Thoracic aorta (tissue), 2 donors: ENCODE measurements at regions not wholly inside any gene's neighbourhood (a gene's known extent, or its start where the extent isn't known, plus 50 kb on each side); places are given as distances from the start of the nearest gene placed in this dataset.

ENCODE experiments used
- ATAC-seq: fragments of 150-250 bp; one replicate; pipeline ENCODE4 v1.8.0; 2017; ENCODE audit warnings: low read depth; ENCODE audit not compliant: insufficient number of reproducible peaks, low FRiP score
- DNase-seq: peaks from one replicate; pipeline ENCODE4 v3.0.0-alpha.2; 2020; ENCODE audit warnings: low spot score
- H3K27ac ChIP-seq, 2 donors: fragments of 200-600 bp; sonication (generic); 1 replicate in 1 of 2; 2 replicates in 1 of 2; pipeline ENCODE4 v1.5.1; 2016; ENCODE audit warnings: mild to moderate bottlenecking in 2 of 2, moderate library complexity in 2 of 2
- H3K27me3 ChIP-seq: fragments of 200-600 bp; sonication (generic); replicated peaks from 2 replicates; pipeline ENCODE4 v1.6.0; 2016; ENCODE audit warnings: mild to moderate bottlenecking; ENCODE audit not compliant: insufficient read depth
- H3K36me3 ChIP-seq: fragments of 200-600 bp; sonication (generic); one replicate; pipeline ENCODE4 v1.5.1; 2016
- H3K4me1 ChIP-seq, 2 donors: fragments of 200-600 bp; sonication (generic); 1 replicate in 1 of 2; 2 replicates in 1 of 2; pipeline versions ENCODE4 v1.5.1 to v1.6.0; 2016; ENCODE audit warnings: low read depth in 2 of 2, mild to moderate bottlenecking in 1 of 2; ENCODE audit not compliant: control insufficient read depth in 1 of 2
- H3K4me3 ChIP-seq: fragments of 200-600 bp; sonication (generic); 2 replicates; pipeline ENCODE4 v1.5.1; 2016; ENCODE audit warnings: mild to moderate bottlenecking
- H3K9me3 ChIP-seq: fragments of 200-600 bp; sonication (generic); 2 replicates; pipeline ENCODE4 v1.5.1; 2016
- TF ChIP-seq, protein P1 (sequence below): fragments of 200-600 bp; sonication (generic); IDR thresholded peaks from one replicate; pipeline ENCODE4 v1.5.1; 2019; ENCODE audit warnings: antibody characterized with exemption

DNA sequence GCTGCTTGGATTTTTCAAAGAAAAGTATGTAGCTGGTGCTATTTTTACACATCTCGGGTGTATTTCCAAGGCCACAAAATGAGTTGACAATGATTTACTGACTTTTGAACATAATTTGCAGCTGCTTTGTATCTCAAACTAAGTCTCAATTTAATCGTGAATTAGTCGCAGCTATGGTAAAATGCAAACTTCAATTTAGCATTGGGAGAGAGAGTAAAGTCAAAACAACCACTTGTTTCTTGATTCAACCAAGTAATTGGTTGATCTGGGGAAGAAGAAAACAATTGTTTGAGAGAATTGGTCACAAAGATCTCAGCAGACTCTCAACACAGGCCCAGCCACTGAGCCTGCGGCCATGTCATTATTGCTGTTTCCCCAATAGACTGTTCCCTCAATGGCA lies 75.0 kb upstream of the DYRK2 start:
- H3K4me3 ChIP-seq, result no peak overlapping the region
- H3K27me3 ChIP-seq, result no peaks in the 10 kb centered on the region
- TF ChIP-seq, protein P1, sequence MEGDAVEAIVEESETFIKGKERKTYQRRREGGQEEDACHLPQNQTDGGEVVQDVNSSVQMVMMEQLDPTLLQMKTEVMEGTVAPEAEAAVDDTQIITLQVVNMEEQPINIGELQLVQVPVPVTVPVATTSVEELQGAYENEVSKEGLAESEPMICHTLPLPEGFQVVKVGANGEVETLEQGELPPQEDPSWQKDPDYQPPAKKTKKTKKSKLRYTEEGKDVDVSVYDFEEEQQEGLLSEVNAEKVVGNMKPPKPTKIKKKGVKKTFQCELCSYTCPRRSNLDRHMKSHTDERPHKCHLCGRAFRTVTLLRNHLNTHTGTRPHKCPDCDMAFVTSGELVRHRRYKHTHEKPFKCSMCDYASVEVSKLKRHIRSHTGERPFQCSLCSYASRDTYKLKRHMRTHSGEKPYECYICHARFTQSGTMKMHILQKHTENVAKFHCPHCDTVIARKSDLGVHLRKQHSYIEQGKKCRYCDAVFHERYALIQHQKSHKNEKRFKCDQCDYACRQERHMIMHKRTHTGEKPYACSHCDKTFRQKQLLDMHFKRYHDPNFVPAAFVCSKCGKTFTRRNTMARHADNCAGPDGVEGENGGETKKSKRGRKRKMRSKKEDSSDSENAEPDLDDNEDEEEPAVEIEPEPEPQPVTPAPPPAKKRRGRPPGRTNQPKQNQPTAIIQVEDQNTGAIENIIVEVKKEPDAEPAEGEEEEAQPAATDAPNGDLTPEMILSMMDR, result no peak
- H3K4me1 ChIP-seq, result no peaks in the 10 kb centered on the region
- ATAC-seq, result no peak
- no peak overlapping the region for H3K27ac ChIP-seq
- no peaks in the 10 kb centered on the region for H3K9me3 ChIP-seq
- H3K36me3 ChIP-seq, result no peaks in the 10 kb centered on the region
- no peak for DNase-seq

- H3K27me3 ChIP-seq, result no peaks in the 10 kb centered on the region
- no peaks in the 10 kb centered on the region for H3K9me3 ChIP-seq
- TF ChIP-seq, protein P1, result no peak
- ATAC-seq, result no peak
- H3K4me1 ChIP-seq, result no peaks in the 10 kb centered on the region
- no peak overlapping the region for H3K27ac ChIP-seq
- DNase-seq, result no peak
- H3K4me3 ChIP-seq, result no peak overlapping the region
- no peaks in the 10 kb centered on the region for H3K36me3 ChIP-seq
Measured at GRCh38 chr12:67578976-67579661, 69.4 kb upstream of the DYRK2 start.

DNA sequence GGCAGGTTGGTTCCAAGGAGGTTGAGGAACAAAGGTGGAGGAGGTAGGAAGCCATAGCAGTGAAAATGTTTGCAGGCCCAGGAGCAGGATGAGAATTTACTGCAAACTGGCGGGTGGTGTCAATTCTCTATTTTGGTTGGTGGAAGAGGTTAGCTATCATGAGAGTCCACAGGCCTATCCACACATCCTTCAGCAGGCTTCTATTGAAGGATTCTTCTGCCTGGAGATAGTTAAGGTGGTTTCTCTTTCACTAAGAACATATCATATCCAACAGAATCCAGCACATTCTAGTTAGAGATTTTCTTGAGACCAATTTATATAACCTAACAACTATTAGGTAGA lies 68.9 kb upstream of the DYRK2 start:
- Histone ChIP-seq H3K27me3 (no peaks in the 10 kb centered on the region), H3K4me1 (no peaks in the 10 kb centered on the region), H3K36me3 (no peaks in the 10 kb centered on the region), H3K27ac (no peak overlapping the region), H3K9me3 (no peaks in the 10 kb centered on the region), H3K4me3 (no peak overlapping the region)
- no peak for ATAC-seq
- no peak for DNase-seq
- TF ChIP-seq, protein P1, result no peak

DNA sequence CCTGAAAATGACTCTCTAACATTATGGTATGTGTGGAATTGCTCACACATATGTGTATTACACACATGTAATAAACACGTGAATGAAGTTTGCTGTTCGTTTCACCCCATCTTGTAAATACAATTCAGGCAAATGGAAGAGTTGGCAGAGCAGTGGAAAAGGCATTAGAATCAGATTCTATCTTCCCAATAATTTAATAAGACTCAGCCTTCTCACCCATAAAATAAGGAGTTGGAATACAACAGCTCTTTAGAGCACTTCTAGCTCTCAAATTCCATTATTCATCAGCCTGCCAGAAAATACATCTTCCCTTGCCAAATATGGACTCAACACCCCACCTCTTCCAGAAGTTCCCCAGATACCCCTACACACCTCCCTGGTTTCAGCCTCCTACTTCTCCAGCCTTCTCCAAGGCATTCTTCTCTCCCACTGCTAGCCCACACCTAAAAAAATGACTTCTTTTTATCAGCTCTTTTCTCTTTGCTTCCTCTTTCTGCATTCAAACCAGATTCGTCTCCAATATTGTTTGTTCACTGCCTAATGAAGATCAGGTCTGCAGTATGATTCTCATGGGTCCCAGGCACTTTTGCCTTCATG lies 66.2 kb upstream of the DYRK2 start:
- TF ChIP-seq, protein P1, result no peak
- ATAC-seq, result no peak
- no peak overlapping the region for H3K27ac ChIP-seq

DNA sequence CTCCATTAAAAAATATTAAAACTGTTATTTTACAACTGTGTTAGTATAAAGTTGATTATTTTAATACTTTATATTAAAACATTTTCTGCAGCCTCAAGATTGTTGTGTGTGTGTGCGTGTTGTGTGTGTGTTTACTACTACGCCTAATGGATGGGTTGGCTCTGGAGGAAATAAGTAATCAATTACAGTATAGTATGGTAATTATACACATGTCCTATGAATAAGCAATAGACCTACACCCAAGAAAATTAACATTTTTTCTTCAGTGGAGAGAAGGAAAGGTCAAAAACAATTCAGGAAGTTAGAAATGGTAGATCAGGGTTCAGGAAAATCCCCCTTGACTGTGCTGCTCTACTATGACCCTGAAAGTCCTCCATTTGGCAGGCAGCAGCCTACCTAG lies 65.7 kb upstream of the DYRK2 start:
- no peak for DNase-seq
- no peak for ATAC-seq
- Histone ChIP-seq H3K27ac (no peak overlapping the region), H3K36me3 (no peaks in the 10 kb centered on the region), H3K27me3 (no peaks in the 10 kb centered on the region), H3K4me1 (no peaks in the 10 kb centered on the region), H3K9me3 (no peaks in the 10 kb centered on the region), H3K4me3 (no peak overlapping the region)
- TF ChIP-seq, protein P1, result no peak

More for the DNA sequence above, 66.2 kb upstream of the DYRK2 start:
- H3K36me3 ChIP-seq, result no peaks in the 10 kb centered on the region
- H3K4me1 ChIP-seq, result no peaks in the 10 kb centered on the region
- DNase-seq, result no peak
- H3K4me3 ChIP-seq, result no peak overlapping the region
- no peaks in the 10 kb centered on the region for H3K27me3 ChIP-seq
- H3K9me3 ChIP-seq, result no peaks in the 10 kb centered on the region
